Adrenal gland (tissue), 5 donors: ENCODE measurements at regions not wholly inside any gene's neighbourhood (a gene's known extent, or its start where the extent isn't known, plus 50 kb on each side); places are given as distances from the start of the nearest gene placed in this dataset.

Source experiments
- CTCF ChIP-seq, 6 experiments: fragments of 450-650 bp in 4 of 6; fragments of 200-600 bp in 2 of 6; sonication (generic) in 1 of 6; IDR thresholded peaks; 1 replicate in 5 of 6; 2 replicates in 1 of 6; pipeline versions ENCODE4 v1.5.1 to v1.8.0; 2016 to 2021; ENCODE audit warnings: antibody characterized with exemption in 6 of 6, mild to moderate bottlenecking in 2 of 6, moderate library complexity in 1 of 6
- POLR2A ChIP-seq, 2 donors: fragments of 450-650 bp; IDR thresholded peaks; one replicate each; pipeline ENCODE4 v1.6.1; 2017; ENCODE audit warnings: antibody characterized with exemption in 2 of 2, mild to moderate bottlenecking in 2 of 2, moderate library complexity in 1 of 2
- donor health status: DM: no; HTN: no; CAD: no.

GRCh38 chr10:88113657-88114272 is 250.3 kb downstream of the PTEN start:
- TF ChIP-seq CTCF (IDR thresholded peaks at IDR 0.05), result no peak
- TF ChIP-seq POLR2A (IDR thresholded peaks at IDR 0.05), result no peak
